GM23338 (cell line): ENCODE measurements at regions not wholly inside any gene's neighbourhood (a gene's known extent, or its start where the extent isn't known, plus 50 kb on each side); places are given as distances from the start of the nearest gene placed in this dataset.

Experiments used
- CREB1 ChIP-seq: fragments of 250-450 bp; sonication (Bioruptor Pico); IDR thresholded peaks from 2 replicates; pipeline ENCODE4 v1.5.0; 2020; ENCODE audit warnings: low read depth, mild to moderate bottlenecking, moderate library complexity
- ETS1 ChIP-seq: IDR thresholded peaks from 2 replicates; pipeline ENCODE4 v1.6.1; 2016; ENCODE audit warnings: antibody characterized with exemption
- EZH2 ChIP-seq: fragments of 200-600 bp; sonication (generic); IDR thresholded peaks from one replicate; pipeline ENCODE4 v1.8.0; 2017; ENCODE audit warnings: antibody characterized with exemption, mild to moderate bottlenecking, low read depth; ENCODE audit not compliant: unreplicated experiment
- EZH2phosphoT487 ChIP-seq: fragments of 200-600 bp; sonication (generic); IDR thresholded peaks from one replicate; pipeline ENCODE4 v1.8.1; 2018; ENCODE audit warnings: antibody characterized with exemption; ENCODE audit not compliant: unreplicated experiment
- JUNB ChIP-seq: IDR thresholded peaks from one replicate; pipeline ENCODE4 v1.6.1; 2016; ENCODE audit warnings: antibody characterized with exemption; ENCODE audit not compliant: unreplicated experiment
- NANOG ChIP-seq: IDR thresholded peaks from 2 replicates; pipeline ENCODE4 v1.6.1; 2016; ENCODE audit warnings: antibody characterized with exemption, borderline replicate concordance
- POLR2AphosphoS5 ChIP-seq: IDR thresholded peaks from 2 replicates; pipeline ENCODE4 v1.6.1; 2016; ENCODE audit warnings: antibody characterized with exemption, low read depth
- REST ChIP-seq: IDR thresholded peaks from one replicate; pipeline ENCODE4 v1.6.1; 2018; ENCODE audit warnings: antibody characterized with exemption; ENCODE audit not compliant: unreplicated experiment
- STAT1 ChIP-seq: IDR thresholded peaks from one replicate; pipeline ENCODE4 v1.6.1; 2016; ENCODE audit warnings: antibody characterized with exemption; ENCODE audit not compliant: unreplicated experiment
- ZNF114 ChIP-seq: fragments of 250-450 bp; sonication (Bioruptor Pico); IDR thresholded peaks from 2 replicates; pipeline ENCODE4 v1.5.0; 2020; ENCODE audit warnings: mild to moderate bottlenecking, moderate library complexity
- ZNF331 ChIP-seq: fragments of 250-450 bp; sonication (Bioruptor Pico); IDR thresholded peaks from 2 replicates; pipeline ENCODE4 v1.5.0; 2020; ENCODE audit warnings: low read depth, mild to moderate bottlenecking, moderate library complexity
- ZNF462 ChIP-seq: fragments of 250-450 bp; sonication (Bioruptor Pico); IDR thresholded peaks from 2 replicates; pipeline ENCODE4 v1.5.0; 2020; ENCODE audit warnings: mild to moderate bottlenecking, moderate library complexity
- TF ChIP-seq, protein P1 (sequence below), 2 experiments: fragments of 200-600 bp in 1 of 2; sonication (generic) in 1 of 2; conservative IDR thresholded peaks; 2 replicates each; pipeline versions ENCODE4 v1.5.1 to v1.6.1; 2016 to 2017; ENCODE audit warnings: antibody characterized with exemption in 2 of 2, low read depth in 2 of 2, mild to moderate bottlenecking in 2 of 2, moderate library complexity in 1 of 2

GRCh38 chr9:2963307-2963706 lies 119.4 kb upstream of the PUM3 start:
- TF ChIP-seq EZH2phosphoT487 (no peak), POLR2AphosphoS5 (no peak), EZH2 (no peak), CREB1 (CRISPR knock-in tag) (no peak), REST (no peak), NANOG (no peak), ETS1 (no peak), ZNF462 (CRISPR knock-in tag) (no peak), ZNF114 (no peak), STAT1 (no peak), JUNB (no peak), ZNF331 (CRISPR knock-in tag) (no peak)
- TF ChIP-seq, protein P1, sequence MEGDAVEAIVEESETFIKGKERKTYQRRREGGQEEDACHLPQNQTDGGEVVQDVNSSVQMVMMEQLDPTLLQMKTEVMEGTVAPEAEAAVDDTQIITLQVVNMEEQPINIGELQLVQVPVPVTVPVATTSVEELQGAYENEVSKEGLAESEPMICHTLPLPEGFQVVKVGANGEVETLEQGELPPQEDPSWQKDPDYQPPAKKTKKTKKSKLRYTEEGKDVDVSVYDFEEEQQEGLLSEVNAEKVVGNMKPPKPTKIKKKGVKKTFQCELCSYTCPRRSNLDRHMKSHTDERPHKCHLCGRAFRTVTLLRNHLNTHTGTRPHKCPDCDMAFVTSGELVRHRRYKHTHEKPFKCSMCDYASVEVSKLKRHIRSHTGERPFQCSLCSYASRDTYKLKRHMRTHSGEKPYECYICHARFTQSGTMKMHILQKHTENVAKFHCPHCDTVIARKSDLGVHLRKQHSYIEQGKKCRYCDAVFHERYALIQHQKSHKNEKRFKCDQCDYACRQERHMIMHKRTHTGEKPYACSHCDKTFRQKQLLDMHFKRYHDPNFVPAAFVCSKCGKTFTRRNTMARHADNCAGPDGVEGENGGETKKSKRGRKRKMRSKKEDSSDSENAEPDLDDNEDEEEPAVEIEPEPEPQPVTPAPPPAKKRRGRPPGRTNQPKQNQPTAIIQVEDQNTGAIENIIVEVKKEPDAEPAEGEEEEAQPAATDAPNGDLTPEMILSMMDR (conservative IDR thresholded peaks at IDR 0.05; ENCODE audit: low read depth in 2 of 2): no peak
